IMR-90 (cell line): ENCODE measurements at regions not wholly inside any gene's neighbourhood (a gene's known extent, or its start where the extent isn't known, plus 50 kb on each side); places are given as distances from the start of the nearest gene placed in this dataset.
"Not testable (repeated sequence)": the region's sequence is repeated elsewhere in the genome, so short reads cannot be mapped to it uniquely, and the experiment has no call there.

ENCODE experiments used
- ATAC-seq: fragments of 200-7000 bp; cut with Tn5 transposase; 2 replicates; pipeline ENCODE4 v1.9.1; 2020; ENCODE audit warnings: low read depth, mild to moderate bottlenecking, moderate library complexity
- BruUV-seq: library from RNA; stranded (reverse); fragments of 400-500 nt; replicated peaks from 2 replicates; lab custom pipeline; 2021; lab: Mats Ljungman, UMichigan
- CTCF ChIA-PET: fragments of 300-600 bp; formaldehyde crosslinking; extraction: SDS; loops from one replicate; lab custom pipeline; 2021; ENCODE audit warnings: antibody characterized with exemption; lab: Yijun Ruan, JAX
- POLR2A ChIA-PET: fragments of 300-600 bp; sonication (Branson Sonifier 250); formaldehyde crosslinking; loops from one replicate; lab custom pipeline; 2022; ENCODE audit warnings: antibody characterized with exemption; ENCODE audit not compliant: unreplicated experiment; lab: Charles Lee
- DNase-seq: peaks from one replicate; pipeline ENCODE4 v3.0.0; 2013
- H2AFZ ChIP-seq: replicated peaks from 2 replicates; pipeline ENCODE3; 2013; ENCODE audit warnings: low read length, mild to moderate bottlenecking; ENCODE audit not compliant: poor library complexity
- H2AK5ac ChIP-seq: 2 replicates; pipeline ENCODE4 v1.6.1; 2013; ENCODE audit warnings: low read depth, low read length, inconsistent platforms
- H2AK9ac ChIP-seq: replicated peaks from 2 replicates; pipeline ENCODE3; 2013; ENCODE audit warnings: mild to moderate bottlenecking, low read depth, low read length, moderate library complexity; ENCODE audit not compliant: poor library complexity
- H2BK120ac ChIP-seq: 2 replicates; pipeline ENCODE4 v1.6.1; 2013; ENCODE audit warnings: low read depth, low read length, inconsistent platforms
- H2BK15ac ChIP-seq: 3 replicates; pipeline ENCODE4 v1.6.1; 2013; ENCODE audit warnings: low read depth, low read length, inconsistent platforms
- H2BK20ac ChIP-seq: 2 replicates; pipeline ENCODE4 v1.6.1; 2013; ENCODE audit warnings: low read depth, mild to moderate bottlenecking, inconsistent platforms, low read length, moderate library complexity
- H2BK5ac ChIP-seq: 2 replicates; pipeline ENCODE4 v1.6.1; 2013; ENCODE audit warnings: mild to moderate bottlenecking, low read depth, low read length, inconsistent platforms; ENCODE audit not compliant: poor library complexity, severe bottlenecking
- H3K14ac ChIP-seq: replicated peaks from 2 replicates; pipeline ENCODE4 v1.6.1; 2013; ENCODE audit warnings: low read depth, low read length, inconsistent platforms
- H3K18ac ChIP-seq: 2 replicates; pipeline ENCODE4 v1.6.1; 2013; ENCODE audit warnings: low read depth, low read length, control low read depth
- H3K23ac ChIP-seq: 2 replicates; pipeline ENCODE4 v1.6.1; 2013; ENCODE audit warnings: low read depth, low read length, inconsistent platforms
- H3K27ac ChIP-seq: 2 replicates; pipeline ENCODE4 v1.5.1; 2013; ENCODE audit warnings: mild to moderate bottlenecking, control low read depth, low read length; ENCODE audit not compliant: insufficient read depth
- H3K27me3 ChIP-seq: 2 replicates; pipeline ENCODE4 v1.6.1; 2013; ENCODE audit warnings: low read length; ENCODE audit not compliant: control insufficient read depth, insufficient read depth
- H3K36me3 ChIP-seq: 2 replicates; pipeline ENCODE4 v1.6.1; 2013; ENCODE audit warnings: low read length, mixed read lengths; ENCODE audit not compliant: control insufficient read depth, insufficient read depth
- H3K4ac ChIP-seq: 2 replicates; pipeline ENCODE4 v1.6.1; 2013; ENCODE audit warnings: low read depth, low read length, inconsistent platforms
- H3K4me1 ChIP-seq: 2 replicates; pipeline ENCODE4 v1.6.1; 2013; ENCODE audit warnings: low read length, mixed read lengths; ENCODE audit not compliant: control insufficient read depth, insufficient read depth
- H3K4me2 ChIP-seq: 2 replicates; pipeline ENCODE4 v1.6.1; 2013; ENCODE audit warnings: low read depth, mild to moderate bottlenecking, control low read depth, low read length, moderate library complexity
- H3K4me3 ChIP-seq: 2 replicates; pipeline ENCODE4 v1.5.1; 2013; ENCODE audit warnings: low read depth, mild to moderate bottlenecking, control low read depth, low read length, moderate library complexity; ENCODE audit not compliant: insufficient read depth
- H3K56ac ChIP-seq: 2 replicates; pipeline ENCODE4 v1.6.1; 2013; ENCODE audit warnings: low read length, inconsistent platforms; ENCODE audit not compliant: insufficient read depth; ENCODE audit errors: extremely low read depth
- H3K79me1 ChIP-seq, 2 experiments: 2 replicates each; pipeline ENCODE4 v1.6.1; 2013; ENCODE audit warnings: low read length in 2 of 2, inconsistent platforms in 1 of 2, low read depth in 1 of 2
- H3K9ac ChIP-seq: 2 replicates; pipeline ENCODE4 v1.6.1; 2013; ENCODE audit warnings: low read depth, low read length, control low read depth
- H3K9me1 ChIP-seq: 2 replicates; pipeline ENCODE4 v1.6.1; 2013; ENCODE audit warnings: low read length, inconsistent platforms; ENCODE audit not compliant: insufficient read depth
- H3K9me3 ChIP-seq: 2 replicates; pipeline ENCODE4 v1.6.1; 2013; ENCODE audit warnings: low read length; ENCODE audit not compliant: control insufficient read depth, insufficient read depth
- H4K20me1 ChIP-seq: 2 replicates; pipeline ENCODE4 v1.6.1; 2013; ENCODE audit warnings: low read length, inconsistent platforms; ENCODE audit not compliant: insufficient read depth
- H4K5ac ChIP-seq: 2 replicates; pipeline ENCODE4 v1.6.1; 2013; ENCODE audit warnings: mild to moderate bottlenecking, low read depth, low read length, control low read depth
- H4K8ac ChIP-seq, 2 experiments: 2 replicates each; pipeline ENCODE4 v1.6.1; 2013; ENCODE audit warnings: low read depth in 2 of 2, low read length in 2 of 2, control low read depth in 1 of 2, inconsistent platforms in 1 of 2
- H4K91ac ChIP-seq: 2 replicates; pipeline ENCODE4 v1.6.1; 2013; ENCODE audit warnings: low read depth, low read length, inconsistent platforms; ENCODE audit not compliant: insufficient read depth
- FOS ChIP-seq: fragments of 150-350 bp; IDR thresholded peaks from 2 replicates; pipeline ENCODE4 v1.6.1; 2016; ENCODE audit warnings: low read depth, low read length
- SMC3 ChIP-seq: fragments of 150-350 bp; IDR thresholded peaks from 2 replicates; pipeline ENCODE4 v1.6.1; 2016; ENCODE audit warnings: low read depth, mild to moderate bottlenecking, antibody characterized with exemption, low read length, moderate library complexity
- WGBS, 2 experiments: methylation state at CpG; one replicate each; pipeline versions ENCODE4 v1.1.5 to v1.1.7; 2013; ENCODE audit warnings: missing lambda C conversion rate in 2 of 2; ENCODE audit not compliant: insufficient read length in 1 of 2; ENCODE audit errors: extremely low coverage in 2 of 2; 5-methylcytosine and 5-hydroxymethylcytosine counted together
- dilution Hi-C: fragments of 300-500 bp; cut with HindIII; formaldehyde crosslinking; loops from one replicate; pipeline ENCODE4 v1.14.3; 2018; ENCODE audit warnings: low sequenced_read_pairs; ENCODE audit not compliant: unreplicated experiment
- in situ Hi-C: fragments of 300-500 bp; cut with MboI; formaldehyde crosslinking; loops from 3 replicates; pipeline ENCODE4 v1.14.3; 2019; ENCODE audit warnings: low sequenced_read_pairs, inconsistent platforms, mixed read lengths
- intact Hi-C: fragments of 100-400 bp; cut with micrococcal nuclease; formaldehyde crosslinking; loops from 2 replicates; pipeline ENCODE4 v1.10.0; 2022
- TF ChIP-seq, protein P1 (sequence below): fragments of 150-350 bp; IDR thresholded peaks from 2 replicates; pipeline ENCODE4 v1.6.1; 2016; ENCODE audit warnings: low read depth, mild to moderate bottlenecking, low read length, moderate library complexity, borderline replicate concordance

DNA sequence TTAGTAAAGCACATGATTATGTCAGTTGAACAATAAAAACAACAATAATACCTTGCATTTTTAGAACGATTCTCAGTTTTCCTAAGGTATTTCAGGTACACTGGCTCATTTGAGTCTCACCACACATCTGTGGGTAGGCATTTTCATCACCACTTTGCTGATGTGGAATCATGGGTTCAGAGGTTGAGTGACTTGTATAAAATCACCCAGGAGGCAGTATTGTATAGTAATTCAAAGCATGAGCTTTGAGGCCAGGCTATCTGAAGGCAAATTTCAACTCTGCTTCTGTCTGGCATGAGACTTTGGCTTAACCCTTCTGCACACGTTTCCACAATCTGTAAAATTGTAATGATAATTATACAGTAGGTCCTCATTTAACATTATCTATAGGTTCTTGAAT is 183.9 kb upstream of the CMC1 start:
- Histone ChIP-seq H3K14ac (no peak overlapping the region), H3K79me1 (no peaks in the 10 kb centered on the region), H2BK5ac (no peak overlapping the region), H3K4me3 (no peak overlapping the region), H4K5ac (no peak overlapping the region), H3K9me1 (no peaks in the 10 kb centered on the region), H4K20me1 (no peaks in the 10 kb centered on the region), H3K27ac (no peak overlapping the region), H3K4me2 (no peak overlapping the region), H2BK120ac (no peak overlapping the region), H2BK15ac (no peak overlapping the region), H3K56ac (no peak overlapping the region), H3K36me3 (no peaks in the 10 kb centered on the region), H3K9ac (no peak overlapping the region), H3K18ac (no peak overlapping the region), H2AK9ac (no peak overlapping the region), H2AK5ac (no peak overlapping the region), H2BK20ac (no peak overlapping the region), H3K9me3 (no peaks in the 10 kb centered on the region), H3K4me1 (no peaks in the 10 kb centered on the region; the same call in 1 of the 2 replicates), H3K27me3 (no peaks in the 10 kb centered on the region), H4K91ac (no peak overlapping the region), H4K8ac (no peak overlapping the region), H2AFZ (no peak overlapping the region), H3K23ac (no peak overlapping the region), H3K4ac (no peak overlapping the region)
- WGBS, 2 experiments, result no CpG with 5 or more reads among the region's 2 CpGs
- ATAC-seq, result no peak
- no TSS peak for BruUV-seq
- no peak for DNase-seq
- POLR2A ChIA-PET, result no interaction called here
- CTCF ChIA-PET, result no interaction called here
- intact Hi-C loops (no loop called here), in situ Hi-C loops (no loop called here), dilution Hi-C loops (no loop called here)
- TF ChIP-seq FOS, result no peak
- TF ChIP-seq, protein P1, sequence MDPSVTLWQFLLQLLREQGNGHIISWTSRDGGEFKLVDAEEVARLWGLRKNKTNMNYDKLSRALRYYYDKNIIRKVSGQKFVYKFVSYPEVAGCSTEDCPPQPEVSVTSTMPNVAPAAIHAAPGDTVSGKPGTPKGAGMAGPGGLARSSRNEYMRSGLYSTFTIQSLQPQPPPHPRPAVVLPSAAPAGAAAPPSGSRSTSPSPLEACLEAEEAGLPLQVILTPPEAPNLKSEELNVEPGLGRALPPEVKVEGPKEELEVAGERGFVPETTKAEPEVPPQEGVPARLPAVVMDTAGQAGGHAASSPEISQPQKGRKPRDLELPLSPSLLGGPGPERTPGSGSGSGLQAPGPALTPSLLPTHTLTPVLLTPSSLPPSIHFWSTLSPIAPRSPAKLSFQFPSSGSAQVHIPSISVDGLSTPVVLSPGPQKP, result no peak
- no peak for TF ChIP-seq SMC3

DNA sequence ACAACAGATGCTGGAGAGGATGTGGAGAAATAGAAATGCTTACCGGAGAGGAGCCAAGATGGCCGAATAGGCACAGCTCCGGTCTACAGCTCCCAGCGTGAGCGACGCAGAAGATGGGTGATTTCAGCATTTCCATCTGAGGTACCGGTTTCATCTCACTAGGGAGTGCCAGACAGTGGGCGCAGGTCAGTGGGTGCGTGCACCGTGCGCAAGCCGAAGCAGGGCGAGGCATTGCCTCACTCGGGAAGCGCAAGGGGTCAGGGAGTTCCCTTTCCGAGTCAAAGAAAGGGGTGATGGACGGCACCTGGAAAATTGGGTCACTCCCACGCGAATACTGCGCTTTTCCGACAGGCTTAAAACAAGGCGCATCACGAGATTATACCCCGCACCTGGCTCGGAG is 182.2 kb upstream of the CMC1 start:
- H4K91ac ChIP-seq, H2BK15ac ChIP-seq, H2AK9ac ChIP-seq, dilution Hi-C loops, H3K9me3 ChIP-seq, ATAC-seq, H2BK20ac ChIP-seq, POLR2A ChIA-PET, H3K14ac ChIP-seq, H3K4me1 ChIP-seq, H3K23ac ChIP-seq, H3K18ac ChIP-seq, BruUV-seq, H4K8ac ChIP-seq, H2AFZ ChIP-seq, H4K20me1 ChIP-seq, H2BK120ac ChIP-seq, H3K9me1 ChIP-seq, H3K56ac ChIP-seq, H3K27ac ChIP-seq, H2BK5ac ChIP-seq, H3K27me3 ChIP-seq, H2AK5ac ChIP-seq, H3K4me3 ChIP-seq, CTCF ChIA-PET, H3K79me1 ChIP-seq, H4K5ac ChIP-seq, in situ Hi-C loops, DNase-seq, intact Hi-C loops, H3K9ac ChIP-seq, H3K4ac ChIP-seq, H3K36me3 ChIP-seq, H3K4me2 ChIP-seq: not testable (repeated sequence)
- 96% methylated on average over 4 of the region's 25 CpGs; no CpG with 5 or more reads in 1 of the 2 experiments for WGBS, 2 experiments
